ENCODE measurements at regions not wholly inside any gene's neighbourhood (a gene's known extent, or its start where the extent isn't known, plus 50 kb on each side); places are given as distances from the start of the nearest gene placed in this dataset.
A peak's percentile ranks its signal among the peaks of the same experiment; 100 is the strongest.
"Not testable (repeated sequence)": the region's sequence is repeated elsewhere in the genome, so short reads cannot be mapped to it uniquely, and the experiment has no call there.

GRCh38 chr5:97480313-97480712 lies 297.3 kb upstream of the RIOK2 start:
- no peak for DNase-seq

DNA sequence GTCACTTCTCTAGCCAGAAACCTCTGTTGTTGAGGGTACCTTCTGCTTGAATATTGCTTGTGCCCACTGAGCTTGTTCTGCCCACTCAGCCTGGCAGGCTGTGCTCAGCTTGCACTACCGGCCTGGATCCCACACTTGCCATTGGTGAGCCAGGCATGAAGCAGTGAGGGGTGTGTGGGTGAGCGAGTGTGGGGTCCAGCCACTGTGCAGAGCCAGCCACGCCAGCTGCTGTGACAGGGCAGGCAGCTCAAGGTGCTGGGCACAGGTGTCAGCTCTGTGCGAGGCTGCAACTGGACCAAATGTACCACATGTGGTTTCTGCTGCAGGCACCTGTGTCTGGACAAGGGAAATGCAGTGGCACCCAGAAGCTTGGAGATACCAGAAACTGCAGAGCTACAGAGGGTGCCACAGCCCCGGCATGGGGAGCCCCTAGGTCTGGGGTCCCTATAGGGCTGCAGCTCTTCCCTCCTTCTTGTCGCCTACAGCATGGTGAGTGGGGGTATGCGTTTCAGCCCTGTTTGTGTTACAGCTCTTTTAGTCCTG lies 305.1 kb upstream of the RIOK2 start:
- DNase-seq: peak in 1 of 58 donors; percentile 2

GRCh38 chr5:97489010-97489840 lies 306.2 kb upstream of the RIOK2 start:
- no peak for DNase-seq

GRCh38 chr5:97494465-97494864 lies 311.4 kb upstream of the RIOK2 start:
- DNase-seq: no peak

GRCh38 chr5:97495301-97495700 lies 312.3 kb upstream of the RIOK2 start:
- no peak for DNase-seq

GRCh38 chr5:97496037-97496436 lies 313.0 kb upstream of the RIOK2 start:
- DNase-seq: no peak

GRCh38 chr5:97498657-97499056 lies 315.6 kb upstream of the RIOK2 start:
- no peak for DNase-seq

- peak in 5 of 58 donors; percentile 3 to 17 (median 9) for DNase-seq
These were observed 316.6 kb upstream of the RIOK2 start for GRCh38 chr5:97499605-97500004.

DNA sequence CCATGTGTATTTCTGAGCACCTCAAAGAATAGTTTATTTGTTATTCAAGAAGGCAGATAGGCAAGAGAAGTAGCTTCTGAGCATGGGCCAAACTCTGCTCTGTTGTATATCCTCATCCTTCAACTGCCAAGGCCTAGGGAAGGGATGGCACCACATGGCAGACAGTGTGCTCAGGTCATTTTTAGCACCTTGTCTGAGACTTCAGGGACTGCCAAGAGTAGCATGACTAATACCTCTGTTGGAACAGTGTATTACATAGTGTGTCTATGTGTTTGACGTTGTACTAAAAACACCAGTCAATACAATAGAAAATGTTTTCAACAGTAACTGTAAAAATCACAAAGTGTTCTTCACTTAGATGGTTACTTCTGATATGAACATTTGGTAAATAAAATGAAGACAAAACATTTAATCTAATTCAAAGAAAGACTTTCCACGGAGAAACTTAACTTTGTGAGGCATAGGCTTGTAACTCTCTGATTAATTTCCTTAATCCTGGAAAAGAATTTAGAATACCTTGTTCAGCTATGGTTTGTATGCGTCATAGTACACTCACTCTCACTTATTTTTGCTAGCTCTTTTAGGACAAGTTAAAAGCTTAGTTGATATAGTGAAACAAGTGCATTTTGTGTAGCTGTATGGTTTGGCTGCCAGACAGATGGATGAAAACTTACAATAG lies 318.4 kb upstream of the RIOK2 start:
- DNase-seq: no peak

DNA sequence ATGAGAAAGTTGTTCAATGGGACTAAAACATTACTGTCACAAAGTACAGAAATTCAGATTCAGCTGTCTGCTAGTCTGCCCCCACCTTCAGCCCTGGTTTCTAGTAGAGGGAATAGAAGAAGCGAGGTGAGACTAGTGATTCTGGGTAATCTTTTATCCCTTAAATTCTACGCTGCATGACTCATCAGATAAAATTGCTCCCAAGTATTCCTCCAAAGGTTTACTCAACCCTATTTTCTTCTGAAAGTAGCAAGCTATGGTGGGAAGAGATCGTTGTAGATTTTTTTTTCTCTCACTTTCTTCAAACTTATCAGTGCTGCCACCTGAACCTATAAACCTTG lies 318.9 kb upstream of the RIOK2 start:
- no peak for DNase-seq

- no peak for DNase-seq
These were observed 325.8 kb upstream of the RIOK2 start for GRCh38 chr5:97508864-97509263.

DNA sequence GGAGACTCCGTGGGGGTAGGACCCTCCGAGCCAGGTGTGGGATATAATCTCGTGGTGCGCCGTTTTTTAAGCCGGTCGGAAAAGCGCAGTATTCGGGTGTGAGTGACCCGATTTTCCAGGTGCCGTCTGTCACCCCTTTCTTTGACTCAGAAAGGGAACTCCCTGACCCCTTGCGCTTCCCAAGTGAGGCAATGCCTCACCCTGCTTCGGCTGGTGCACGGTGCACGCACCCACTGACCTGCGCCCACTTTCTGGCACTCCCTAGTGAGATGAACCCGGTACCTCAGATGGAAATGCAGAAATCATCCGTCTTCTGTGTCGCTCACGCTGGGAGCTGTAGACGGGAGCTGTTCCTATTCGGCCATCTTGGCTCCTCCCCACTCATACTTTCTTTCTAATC lies 336.5 kb upstream of the RIOK2 start:
- DNase-seq: not testable (repeated sequence)

DNA sequence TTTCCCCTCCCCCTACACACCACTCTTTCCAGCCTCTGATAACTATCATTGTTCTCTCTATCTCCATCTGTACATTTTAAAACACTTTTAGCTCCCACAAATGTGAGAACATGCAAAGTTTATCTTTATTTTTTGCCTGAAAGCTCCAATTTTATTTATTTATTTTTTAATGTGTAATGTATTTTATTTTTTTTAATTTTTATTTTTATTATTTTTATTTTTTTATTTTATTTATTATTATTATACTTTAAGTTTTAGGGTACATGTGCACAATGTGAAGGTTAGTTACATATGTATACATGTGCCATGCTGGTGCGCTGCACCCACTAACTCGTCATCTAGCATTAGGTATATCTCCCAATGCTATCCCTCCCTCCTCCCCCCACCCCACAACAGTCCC lies 340.3 kb upstream of the RIOK2 start:
- not testable (repeated sequence) for DNase-seq

GRCh38 chr5:97525780-97526179 lies 342.7 kb upstream of the RIOK2 start:
- no peak for DNase-seq

DNA sequence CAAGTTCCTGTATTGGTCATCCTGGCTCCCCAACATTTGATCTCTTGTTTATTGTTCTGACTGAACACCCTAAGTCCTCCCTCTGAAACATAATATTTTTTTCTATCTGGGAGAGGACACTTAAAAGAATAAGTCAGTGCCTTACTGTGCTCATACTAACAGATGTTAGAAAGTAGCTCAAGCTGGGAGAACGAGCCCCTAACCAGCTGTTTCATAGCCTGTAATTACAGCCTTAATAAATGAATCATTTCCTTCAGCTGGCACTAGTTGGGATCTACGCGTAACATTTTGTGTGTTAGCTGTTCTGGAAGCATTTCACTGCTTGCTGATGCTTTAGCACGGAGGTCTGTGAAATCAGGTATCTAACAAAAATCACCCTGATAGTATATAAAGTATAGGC lies 345.9 kb upstream of the RIOK2 start:
- DNase-seq: no peak

GRCh38 chr5:97529354-97529985 lies 346.4 kb upstream of the RIOK2 start:
- DNase-seq: no peak

DNA sequence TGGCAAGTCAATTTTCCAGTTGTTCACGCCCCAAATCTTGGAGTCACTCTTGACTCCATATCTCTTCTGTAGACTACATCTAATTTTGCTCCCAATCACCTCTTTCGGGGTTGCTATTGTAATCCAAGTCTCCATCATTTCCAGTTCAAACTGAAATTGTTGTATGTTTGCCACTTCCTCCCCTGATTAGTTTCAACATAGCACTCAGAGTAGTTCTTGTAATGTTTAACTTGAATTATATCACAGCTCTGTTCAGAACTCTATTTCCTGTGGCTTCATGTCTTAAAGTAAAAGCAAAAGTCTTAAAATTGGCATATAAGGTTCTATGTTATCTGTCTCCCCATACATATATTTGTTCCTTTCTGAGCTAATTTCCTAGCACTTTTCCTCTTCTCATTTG lies 348.5 kb upstream of the RIOK2 start:
- no peak for DNase-seq

DNA sequence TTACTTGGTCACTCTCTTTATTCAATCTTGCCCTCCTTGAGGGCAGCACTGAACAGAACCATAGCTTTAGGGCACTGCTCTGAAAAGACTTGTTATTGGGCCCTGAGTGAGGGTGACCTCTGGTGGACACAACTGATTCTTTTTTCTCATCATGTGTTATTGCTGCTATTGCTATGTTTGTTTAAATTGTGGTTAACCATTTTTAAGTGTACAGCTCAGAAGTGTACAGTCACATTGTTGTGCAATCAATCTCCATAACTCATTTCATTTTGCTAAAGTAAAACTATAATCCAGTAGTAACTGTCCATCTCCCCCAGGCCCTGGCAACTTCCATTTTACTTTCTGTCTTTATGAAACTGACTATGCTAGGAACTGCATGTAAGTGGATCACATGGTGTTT lies 351.1 kb upstream of the RIOK2 start:
- peak in 6 of 58 donors; percentile 2 to 44 (median 7) for DNase-seq

DNA sequence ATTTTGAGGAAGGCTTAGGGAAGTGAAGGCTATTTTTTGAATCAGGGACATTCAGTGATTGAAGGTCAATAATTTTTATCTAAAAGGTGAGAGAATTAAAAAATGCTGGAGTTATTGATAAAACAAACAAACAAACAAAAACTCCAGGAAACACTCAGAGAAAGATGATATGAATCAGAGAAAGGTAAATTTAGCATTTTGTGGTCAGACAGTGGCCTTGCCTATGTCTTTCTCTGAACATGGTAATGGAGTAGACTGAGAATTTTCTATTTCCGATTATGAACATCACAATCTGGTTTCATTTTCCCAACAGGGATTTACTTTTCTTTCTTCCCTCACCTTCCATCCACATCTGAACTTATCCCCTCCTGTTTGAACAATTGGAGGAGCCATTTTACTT lies 353.6 kb upstream of the RIOK2 start:
- DNase-seq: no peak

DNA sequence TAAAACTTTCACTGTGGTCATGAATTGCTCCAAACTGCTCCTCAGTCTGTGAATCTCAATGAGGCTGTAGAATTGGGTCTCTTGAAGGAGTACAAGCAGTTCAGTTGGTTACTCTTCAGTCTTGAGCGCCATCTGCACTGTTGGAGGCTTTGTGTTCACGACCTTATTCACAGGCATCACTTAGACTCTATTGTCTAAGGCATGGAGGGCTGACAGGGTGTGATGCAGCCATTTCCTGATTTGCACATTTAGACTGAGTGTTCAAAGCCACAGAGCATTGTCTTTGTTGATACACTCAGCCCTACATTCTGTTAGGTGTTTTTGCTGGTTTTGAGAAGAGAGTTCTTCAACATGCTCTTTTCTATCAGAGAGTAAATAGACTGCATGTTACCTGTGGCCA lies 355.9 kb upstream of the RIOK2 start:
- DNase-seq: no peak

DNA sequence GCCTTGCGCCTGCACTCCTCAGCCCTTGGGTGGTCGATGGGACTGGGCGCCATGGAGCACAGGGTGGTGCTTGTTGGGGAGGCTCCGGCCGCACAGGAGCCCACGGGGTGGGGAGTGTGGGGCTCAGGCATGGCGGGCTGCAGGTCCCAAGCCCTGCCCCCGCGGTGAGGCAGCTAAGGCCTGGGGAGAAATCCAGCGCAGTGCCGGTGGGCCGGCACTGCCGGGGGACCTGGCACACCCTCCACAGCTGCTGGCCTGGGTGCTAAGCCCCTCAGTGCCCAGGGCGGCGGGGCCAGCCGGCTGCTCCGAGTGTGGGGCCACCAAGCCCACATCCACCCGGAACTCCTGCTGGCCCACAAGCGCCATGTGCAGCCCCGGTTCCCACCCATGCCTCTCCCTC lies 358.8 kb upstream of the RIOK2 start:
- DNase-seq: no peak

GRCh38 chr5:97542469-97542868 lies 359.4 kb upstream of the RIOK2 start:
- no peak for DNase-seq
